Testis (tissue), 2 donors: ENCODE measurements at regions not wholly inside any gene's neighbourhood (a gene's known extent, or its start where the extent isn't known, plus 50 kb on each side); places are given as distances from the start of the nearest gene placed in this dataset.
"Not testable (repeated sequence)": the region's sequence is repeated elsewhere in the genome, so short reads cannot be mapped to it uniquely, and the experiment has no call there.

Source experiments
- CTCF ChIP-seq, 3 experiments: fragments of 450-650 bp in 2 of 3; fragments of 200-600 bp in 1 of 3; sonication (generic) in 1 of 3; IDR thresholded peaks; one replicate each; pipeline ENCODE4 v1.5.1; 2016 to 2019; ENCODE audit warnings: antibody characterized with exemption in 3 of 3, mild to moderate bottlenecking in 2 of 3, moderate library complexity in 1 of 3
- POLR2A ChIP-seq: fragments of 450-650 bp; IDR thresholded peaks from one replicate; pipeline ENCODE4 v1.6.1; 2017; ENCODE audit warnings: antibody characterized with exemption, mild to moderate bottlenecking, moderate library complexity

GRCh38 chr15:29644361-29644760, 177.9 kb downstream of the TJP1 start:
- not testable (repeated sequence) for TF ChIP-seq POLR2A; CTCF (IDR thresholded peaks at IDR 0.05)
